ENCODE measurements at regions not wholly inside any gene's neighbourhood (a gene's known extent, or its start where the extent isn't known, plus 50 kb on each side); places are given as distances from the start of the nearest gene placed in this dataset.

- Histone ChIP-seq H3K36me3 (no peaks in the 10 kb centered on the region), H3K27me3 (ENCODE audit: low read depth) (peaks cover 46% of the 10 kb centered on the region), H3K27ac (no peak overlapping the region), H3K4me1 (no peaks in the 10 kb centered on the region), H3K9me3 (no peaks in the 10 kb centered on the region), H3K4me3 (no peak overlapping the region)
- ATAC-seq (no peak), DNase-seq (no peak)
- intact Hi-C loops (cut with DNase I) = no loop called here
- no peak for TF ChIP-seq CTCF (IDR thresholded peaks at IDR 0.05)
These were observed 90.9 kb downstream of the ZNF280B start for GRCh38 chr22:22417495-22418162.

GRCh38 chr22:22418163-22418549 is 90.4 kb downstream of the ZNF280B start:
- H3K36me3 ChIP-seq = no peaks in the 10 kb centered on the region
- TF ChIP-seq CTCF (IDR thresholded peaks at IDR 0.05) = no peak
- DNase-seq (no peak), ATAC-seq (no peak)
- no peak overlapping the region for H3K27ac ChIP-seq
- intact Hi-C loops (cut with DNase I) = no loop called here
- H3K4me3 ChIP-seq = no peak overlapping the region
- H3K4me1 ChIP-seq = no peaks in the 10 kb centered on the region
- H3K27me3 ChIP-seq (ENCODE audit: low read depth) = peaks cover 43% of the 10 kb centered on the region
- H3K9me3 ChIP-seq = no peaks in the 10 kb centered on the region

GRCh38 chr22:22418957-22419356 is 89.6 kb downstream of the ZNF280B start:
- Histone ChIP-seq H3K36me3 (no peaks in the 10 kb centered on the region), H3K27me3 (ENCODE audit: low read depth) (peaks cover 38% of the 10 kb centered on the region), H3K27ac (no peak overlapping the region), H3K4me1 (no peaks in the 10 kb centered on the region), H3K9me3 (no peaks in the 10 kb centered on the region), H3K4me3 (no peak overlapping the region)
- no peak for TF ChIP-seq CTCF (IDR thresholded peaks at IDR 0.05)
- intact Hi-C loops (cut with DNase I) = no loop called here
- ATAC-seq = no peak
- DNase-seq = no peak

GRCh38 chr22:22420580-22420979 is 88.0 kb downstream of the ZNF280B start:
- Histone ChIP-seq H3K36me3 (no peaks in the 10 kb centered on the region), H3K9me3 (no peaks in the 10 kb centered on the region), H3K4me1 (no peaks in the 10 kb centered on the region), H3K27me3 (ENCODE audit: low read depth) (peaks cover 25% of the 10 kb centered on the region), H3K4me3 (no peak overlapping the region), H3K27ac (no peak overlapping the region)
- no peak for TF ChIP-seq CTCF (IDR thresholded peaks at IDR 0.05)
- ATAC-seq (no peak), DNase-seq (no peak)
- intact Hi-C loops (cut with DNase I) = no loop called here

GRCh38 chr22:22421392-22421791 is 87.2 kb downstream of the ZNF280B start:
- intact Hi-C loops (cut with DNase I) = no loop called here
- no peak for TF ChIP-seq CTCF (IDR thresholded peaks at IDR 0.05)
- no peaks in the 10 kb centered on the region for H3K36me3 ChIP-seq
- ATAC-seq (no peak), DNase-seq (no peak)
- H3K9me3 ChIP-seq = no peaks in the 10 kb centered on the region
- H3K27me3 ChIP-seq (ENCODE audit: low read depth) = peaks cover 26% of the 10 kb centered on the region
- H3K4me3 ChIP-seq = no peak overlapping the region
- H3K27ac ChIP-seq = no peak overlapping the region
- no peaks in the 10 kb centered on the region for H3K4me1 ChIP-seq

All from lower lobe of right lung (tissue), 2 donors.